CD4-positive, alpha-beta T cell (primary cell): ENCODE measurements at regions not wholly inside any gene's neighbourhood (a gene's known extent, or its start where the extent isn't known, plus 50 kb on each side); places are given as distances from the start of the nearest gene placed in this dataset.

Experiments
- ATAC-seq: fragments of 200-7000 bp; cut with Tn5 transposase; one replicate; pipeline ENCODE4 v1.10.0; 2022; ENCODE audit warnings: mild to moderate bottlenecking; ENCODE audit not compliant: poor library complexity
- CTCF ChIA-PET: fragments of 350-600 bp; sonication (Branson Sonifier 250); formaldehyde crosslinking; loops from one replicate; lab custom pipeline; 2021; ENCODE audit warnings: antibody characterized with exemption, inconsistent platforms; lab: Charles Lee
- POLR2A ChIA-PET: fragments of 350-600 bp; sonication (Branson Sonifier 250); formaldehyde crosslinking; loops from one replicate; lab custom pipeline; 2021; ENCODE audit warnings: antibody characterized with exemption, inconsistent platforms; lab: Charles Lee
- DNase-seq, 14 experiments: peaks; one replicate each; pipeline ENCODE4 v3.0.0-alpha.2; 2013 to 2020; ENCODE audit warnings: mixed read lengths in 2 of 14
- H3K27ac ChIP-seq, 2 donors: one replicate each; pipeline versions ENCODE4 v1.5.1 to v1.7.0; 2013; ENCODE audit warnings: low read length in 2 of 2, low read depth in 1 of 2, mild to moderate bottlenecking in 1 of 2
- H3K27me3 ChIP-seq, 2 experiments: 1 replicate in 1 of 2; 2 replicates in 1 of 2; pipeline versions ENCODE4 v1.6.1 to v1.7.0; 2013; ENCODE audit warnings: low read length in 2 of 2, control low read depth in 1 of 2, mild to moderate bottlenecking in 1 of 2, moderate library complexity in 1 of 2; ENCODE audit not compliant: insufficient read depth in 2 of 2, control insufficient read depth in 1 of 2
- H3K36me3 ChIP-seq: one replicate; pipeline ENCODE4 v1.6.1; 2013; ENCODE audit warnings: low read length, control low read depth; ENCODE audit not compliant: insufficient read depth
- H3K4me1 ChIP-seq: one replicate; pipeline ENCODE4 v1.6.1; 2013; ENCODE audit warnings: low read length, control low read depth; ENCODE audit not compliant: insufficient read depth
- H3K4me3 ChIP-seq: one replicate; pipeline ENCODE4 v1.5.1; 2013; ENCODE audit warnings: mild to moderate bottlenecking, low read length, moderate library complexity
- H3K9me3 ChIP-seq, 2 experiments: 1 replicate in 1 of 2; 2 replicates in 1 of 2; pipeline versions ENCODE4 v1.6.1 to v1.7.0; 2013; ENCODE audit warnings: low read length in 2 of 2, mild to moderate bottlenecking in 2 of 2, control low read depth in 1 of 2, moderate library complexity in 1 of 2; ENCODE audit not compliant: control insufficient read depth in 1 of 2, insufficient read depth in 1 of 2
- H3K27ac Mint-ChIP-seq: one replicate; pipeline ENCODE4 v1.8.0; 2020; ENCODE audit warnings: mixed read lengths
- H3K27me3 Mint-ChIP-seq: one replicate; pipeline ENCODE4 v1.8.0; 2021; ENCODE audit warnings: mixed read lengths
- H3K36me3 Mint-ChIP-seq: one replicate; pipeline ENCODE4 v1.8.0; 2021; ENCODE audit warnings: low read depth, mixed read lengths
- H3K4me1 Mint-ChIP-seq: one replicate; pipeline ENCODE4 v1.8.0; 2021; ENCODE audit warnings: low read depth, mixed read lengths
- H3K4me3 Mint-ChIP-seq: one replicate; pipeline ENCODE4 v1.8.0; 2020; ENCODE audit warnings: mild to moderate bottlenecking, mixed read lengths
- H3K9me3 Mint-ChIP-seq: one replicate; pipeline ENCODE4 v1.8.0; 2020; ENCODE audit warnings: mixed read lengths
- CTCF ChIP-seq: fragments of 200-600 bp; IDR thresholded peaks from one replicate; pipeline ENCODE4 v1.8.0; 2022; ENCODE audit warnings: antibody characterized with exemption, mild to moderate bottlenecking
- intact Hi-C, 2 experiments: fragments of 100-400 bp; cut with DNase I in 1 of 2; cut with micrococcal nuclease in 1 of 2; formaldehyde crosslinking; loops; one replicate each; pipeline versions ENCODE4 v1.15.1 to v1.9.0; 2023 to 2025; cut with DNase I, micrococcal nuclease

DNA sequence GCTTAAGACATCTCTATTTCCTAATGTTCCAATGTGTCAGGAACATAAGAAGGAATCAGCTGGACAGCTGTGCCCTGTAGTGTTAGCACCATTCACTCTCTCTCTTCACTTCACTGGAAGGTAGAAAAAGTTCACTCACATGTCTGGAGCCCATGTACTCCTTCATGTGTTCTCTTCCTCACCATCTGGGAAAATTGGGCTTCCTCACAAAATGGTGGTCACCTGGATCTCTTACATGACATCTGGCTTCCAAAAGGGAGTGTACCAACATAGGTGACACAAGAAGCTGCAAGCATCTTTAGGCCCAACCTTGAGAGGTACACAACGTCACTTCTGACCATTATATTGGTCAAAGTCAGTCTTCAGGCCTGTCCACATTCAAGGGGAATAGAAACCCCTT is 882.6 kb downstream of the LTN1 start:
- Mint-ChIP-seq H3K9me3 (peaks cover 4% of the 10 kb centered on the region), H3K4me3 (no peak overlapping the region), H3K27me3 (no peaks in the 10 kb centered on the region), H3K4me1 (no peaks in the 10 kb centered on the region), H3K36me3 (no peaks in the 10 kb centered on the region), H3K27ac (no peak overlapping the region)
- no peak for DNase-seq
- Histone ChIP-seq H3K36me3 (no peaks in the 10 kb centered on the region), H3K4me1 (no peaks in the 10 kb centered on the region), H3K4me3 (no peak overlapping the region), H3K27me3 (no peaks in the 10 kb centered on the region), H3K27ac (no peak overlapping the region), H3K9me3 (no peaks in the 10 kb centered on the region)
- TF ChIP-seq CTCF, result no peak
- ChIA-PET CTCF (no interaction called here), POLR2A (no interaction called here)
- ATAC-seq, result no peak
- intact Hi-C loops, result no loop called here

- Histone ChIP-seq H3K4me1 (no peaks in the 10 kb centered on the region), H3K9me3 (no peaks in the 10 kb centered on the region), H3K27ac (no peak overlapping the region), H3K27me3 (no peaks in the 10 kb centered on the region), H3K4me3 (no peak overlapping the region), H3K36me3 (no peaks in the 10 kb centered on the region)
- no peak overlapping the region for H3K27ac Mint-ChIP-seq
- intact Hi-C loops, result no loop called here
- DNase-seq (no peak), ATAC-seq (no peak)
- H3K9me3 Mint-ChIP-seq, result peaks cover 4% of the 10 kb centered on the region
- ChIA-PET CTCF (no interaction called here), POLR2A (no interaction called here)
- TF ChIP-seq CTCF, result no peak
- no peaks in the 10 kb centered on the region for H3K36me3 Mint-ChIP-seq
- no peaks in the 10 kb centered on the region for H3K4me1 Mint-ChIP-seq
- H3K27me3 Mint-ChIP-seq, result no peaks in the 10 kb centered on the region
- no peak overlapping the region for H3K4me3 Mint-ChIP-seq
Observed at GRCh38 chr21:28106370-28106890, 886.2 kb downstream of the LTN1 start.

GRCh38 chr21:28104346-28104745 is 888.3 kb downstream of the LTN1 start:
- Histone ChIP-seq H3K9me3 (no peaks in the 10 kb centered on the region), H3K4me3 (no peak overlapping the region), H3K4me1 (no peaks in the 10 kb centered on the region), H3K27ac (no peak overlapping the region), H3K27me3 (no peaks in the 10 kb centered on the region), H3K36me3 (no peaks in the 10 kb centered on the region)
- H3K4me1 Mint-ChIP-seq, result no peaks in the 10 kb centered on the region
- H3K4me3 Mint-ChIP-seq, result no peak overlapping the region
- H3K36me3 Mint-ChIP-seq, result no peaks in the 10 kb centered on the region
- no peak for TF ChIP-seq CTCF
- no peak for DNase-seq
- no peak for ATAC-seq
- H3K9me3 Mint-ChIP-seq, result peaks cover 2% of the 10 kb centered on the region
- CTCF ChIA-PET, result no interaction called here
- peaks cover 3% of the 10 kb centered on the region for H3K27me3 Mint-ChIP-seq
- intact Hi-C loops, result no loop called here
- POLR2A ChIA-PET, result no interaction called here
- no peak overlapping the region for H3K27ac Mint-ChIP-seq
